ENCODE measurements at regions not wholly inside any gene's neighbourhood (a gene's known extent, or its start where the extent isn't known, plus 50 kb on each side); places are given as distances from the start of the nearest gene placed in this dataset.

- DNase-seq (ENCODE audit: low read depth, low spot score), result no peak
- H3K27ac ChIP-seq (ENCODE audit: control insufficient read depth, insufficient read depth, low read length), result no peak overlapping the region
- TF ChIP-seq EZH2 (IDR thresholded peaks at IDR 0.05; ENCODE audit: low read length), result no peak
- TF ChIP-seq CTCF (optimal IDR thresholded peaks at IDR 0.05 in 1 of 3, IDR thresholded peaks at IDR 0.05 in 1 of 3, conservative IDR thresholded peaks at IDR 0.05 in 1 of 3; ENCODE audit: extremely low read depth in 1 of 3, insufficient read depth in 2 of 3, low read length in 3 of 3), result no peak
- H2AFZ ChIP-seq (ENCODE audit: control insufficient read depth, low read length), result no peak overlapping the region
- H3K79me2 ChIP-seq (ENCODE audit: control insufficient read depth, insufficient read depth, low read length), result no peaks in the 10 kb centered on the region
- H3K9me1 ChIP-seq (ENCODE audit: control insufficient read depth, extremely low read depth, insufficient read depth, low read length), result no peaks in the 10 kb centered on the region
- H3K27me3 ChIP-seq (ENCODE audit: control insufficient read depth, extremely low read depth, insufficient read depth, low read length), result no peaks in the 10 kb centered on the region
- H3K4me1 ChIP-seq (ENCODE audit: control insufficient read depth, extremely low read depth, insufficient read depth, low read length), result no peaks in the 10 kb centered on the region
- no peak overlapping the region for H3K4me2 ChIP-seq (ENCODE audit: control insufficient read depth, extremely low read depth, insufficient read depth, low read depth, low read length)
- no peak overlapping the region for H3K4me3 ChIP-seq (ENCODE audit: control insufficient read depth in 2 of 3, extremely low read depth in 1 of 3, insufficient read depth in 2 of 3, low read depth in 1 of 3, low read length in 3 of 3)
- H3K36me3 ChIP-seq (ENCODE audit: control insufficient read depth in 2 of 2, extremely low read depth in 1 of 2, insufficient read depth in 2 of 2, low read length in 2 of 2), result no peaks in the 10 kb centered on the region
- H3K9ac ChIP-seq (ENCODE audit: control insufficient read depth, extremely low read depth, insufficient read depth, low read length), result no peak overlapping the region
- no peaks in the 10 kb centered on the region for H4K20me1 ChIP-seq (ENCODE audit: control insufficient read depth, extremely low read depth, insufficient read depth, low read length)
- dilution Hi-C loops (cut with MboI; ENCODE audit: extremely low pct_ligation_motif_present, low sequenced_read_pairs), result no loop called here
- no peak for FAIRE-seq
- no peaks in the 10 kb centered on the region for H3K9me3 ChIP-seq (ENCODE audit: control insufficient read depth, low read depth, low read length)
Measured at GRCh38 chr4:148786699-148787098, 344.5 kb upstream of the NR3C2 start.

GRCh38 chr4:148782284-148782683 is 340.1 kb upstream of the NR3C2 start:
- no peak for FAIRE-seq
- H2AFZ ChIP-seq (ENCODE audit: control insufficient read depth, low read length), result no peak overlapping the region
- no peak overlapping the region for H3K4me3 ChIP-seq (ENCODE audit: control insufficient read depth in 2 of 3, extremely low read depth in 1 of 3, insufficient read depth in 2 of 3, low read depth in 1 of 3, low read length in 3 of 3)
- TF ChIP-seq CTCF (optimal IDR thresholded peaks at IDR 0.05 in 1 of 3, IDR thresholded peaks at IDR 0.05 in 1 of 3, conservative IDR thresholded peaks at IDR 0.05 in 1 of 3; ENCODE audit: extremely low read depth in 1 of 3, insufficient read depth in 2 of 3, low read length in 3 of 3), result no peak
- no peak for TF ChIP-seq EZH2 (IDR thresholded peaks at IDR 0.05; ENCODE audit: low read length)
- dilution Hi-C loops (cut with MboI; ENCODE audit: extremely low pct_ligation_motif_present, low sequenced_read_pairs), result no loop called here
- no peak overlapping the region for H3K27ac ChIP-seq (ENCODE audit: control insufficient read depth, insufficient read depth, low read length)
- no peaks in the 10 kb centered on the region for H3K79me2 ChIP-seq (ENCODE audit: control insufficient read depth, insufficient read depth, low read length)
- H3K9me1 ChIP-seq (ENCODE audit: control insufficient read depth, extremely low read depth, insufficient read depth, low read length), result no peaks in the 10 kb centered on the region
- H3K4me1 ChIP-seq (ENCODE audit: control insufficient read depth, extremely low read depth, insufficient read depth, low read length), result no peaks in the 10 kb centered on the region
- H3K36me3 ChIP-seq (ENCODE audit: control insufficient read depth in 2 of 2, extremely low read depth in 1 of 2, insufficient read depth in 2 of 2, low read length in 2 of 2), result no peaks in the 10 kb centered on the region
- H3K9me3 ChIP-seq (ENCODE audit: control insufficient read depth, low read depth, low read length), result no peaks in the 10 kb centered on the region
- no peaks in the 10 kb centered on the region for H4K20me1 ChIP-seq (ENCODE audit: control insufficient read depth, extremely low read depth, insufficient read depth, low read length)
- DNase-seq (ENCODE audit: low read depth, low spot score), result no peak
- H3K9ac ChIP-seq (ENCODE audit: control insufficient read depth, extremely low read depth, insufficient read depth, low read length), result no peak overlapping the region
- H3K27me3 ChIP-seq (ENCODE audit: control insufficient read depth, extremely low read depth, insufficient read depth, low read length), result no peaks in the 10 kb centered on the region
- no peak overlapping the region for H3K4me2 ChIP-seq (ENCODE audit: control insufficient read depth, extremely low read depth, insufficient read depth, low read depth, low read length)
